HG02571 (cell line): ENCODE measurements at regions not wholly inside any gene's neighbourhood (a gene's known extent, or its start where the extent isn't known, plus 50 kb on each side); places are given as distances from the start of the nearest gene placed in this dataset.

Experiments
- ATAC-seq: cut with Tn5 transposase; IDR thresholded peaks from one replicate; pipeline ENCODE4 v1.9.1; 2021; ENCODE audit warnings: mild to moderate bottlenecking, moderate library complexity; ENCODE audit not compliant: unreplicated experiment

- no peak for ATAC-seq
Observed at GRCh38 chr22:48569476-48570233, 1258.0 kb downstream of the BRD1 start.

- ATAC-seq: no peak
Observed at GRCh38 chr22:48568736-48569330, 1258.8 kb downstream of the BRD1 start.

- no peak for ATAC-seq
Observed at GRCh38 chr22:48567213-48567975, 1260.3 kb downstream of the BRD1 start.

- no peak for ATAC-seq
Observed at GRCh38 chr22:48566741-48567140, 1260.9 kb downstream of the BRD1 start.

GRCh38 chr22:48565901-48566501, 1261.7 kb downstream of the BRD1 start:
- no peak for ATAC-seq

- no peak for ATAC-seq
Observed at GRCh38 chr22:48564995-48565394, 1262.7 kb downstream of the BRD1 start.

GRCh38 chr22:48563966-48564330, 1263.7 kb downstream of the BRD1 start:
- ATAC-seq: no peak

- no peak for ATAC-seq
Observed at GRCh38 chr22:48563118-48563965, 1264.3 kb downstream of the BRD1 start.

- ATAC-seq: no peak
Observed at GRCh38 chr22:48561676-48562075, 1266.0 kb downstream of the BRD1 start.

GRCh38 chr22:48560836-48561235, 1266.8 kb downstream of the BRD1 start:
- ATAC-seq: no peak

- no peak for ATAC-seq
Observed at GRCh38 chr22:48560389-48560751, 1267.3 kb downstream of the BRD1 start.

GRCh38 chr22:48559647-48560388, 1267.9 kb downstream of the BRD1 start:
- no peak for ATAC-seq

GRCh38 chr22:48558606-48559402, 1268.9 kb downstream of the BRD1 start:
- no peak for ATAC-seq

GRCh38 chr22:48558016-48558415, 1269.7 kb downstream of the BRD1 start:
- no peak for ATAC-seq

GRCh38 chr22:48557473-48557872, 1270.2 kb downstream of the BRD1 start:
- ATAC-seq: no peak

GRCh38 chr22:48556751-48557150, 1270.9 kb downstream of the BRD1 start:
- no peak for ATAC-seq

- ATAC-seq: no peak
Observed at GRCh38 chr22:48556222-48556621, 1271.5 kb downstream of the BRD1 start.

- ATAC-seq: no peak
Observed at GRCh38 chr22:48555606-48556005, 1272.1 kb downstream of the BRD1 start.

GRCh38 chr22:48554893-48555572, 1272.6 kb downstream of the BRD1 start:
- ATAC-seq: no peak
